ENCODE measurements at regions not wholly inside any gene's neighbourhood (a gene's known extent, or its start where the extent isn't known, plus 50 kb on each side); places are given as distances from the start of the nearest gene placed in this dataset.

GRCh38 chr5:56543441-56544388 lies 271.6 kb upstream of the MAP3K1 start:
- Histone ChIP-seq H3K4me3 (ENCODE audit: control insufficient read depth in 1 of 7, extremely low read depth in 1 of 7, insufficient read depth in 4 of 7, low read depth in 2 of 7, low read length in 6 of 7) (no peak overlapping the region), H3K27ac (ENCODE audit: insufficient read depth in 1 of 2, low read depth in 1 of 2, low read length in 2 of 2, poor library complexity in 1 of 2, severe bottlenecking in 2 of 2) (no peak overlapping the region), H3K9me3 (ENCODE audit: control extremely low read depth in 1 of 5, control insufficient read depth in 4 of 5, insufficient read depth in 2 of 5, low read depth in 1 of 5, low read length in 4 of 5) (no peaks in the 10 kb centered on the region), H3K36me3 (ENCODE audit: control insufficient read depth in 4 of 4, insufficient read depth in 4 of 4, low read length in 3 of 4) (no peaks in the 10 kb centered on the region), H3K27me3 (replicated peaks in 2 of 5; ENCODE audit: control insufficient read depth in 4 of 5, insufficient read depth in 5 of 5, low read length in 4 of 5) (no peaks in the 10 kb centered on the region), H3K4me1 (ENCODE audit: control extremely low read depth in 1 of 4, control insufficient read depth in 4 of 4, insufficient read depth in 4 of 4, low read length in 3 of 4) (no peaks in the 10 kb centered on the region)
- ChIA-PET POLR2A (interaction anchor here (0.6 kb wide), 1 partner anchor 29 kb away, joined by 4 read pairs; no protein-coding TSS in a partner anchor), CTCF (no interaction called here)
- no peak for DNase-seq
- 100% methylated on average over 2 of the region's 6 CpGs for WGBS (ENCODE audit: insufficient coverage)

GRCh38 chr5:56540266-56540665 lies 275.1 kb upstream of the MAP3K1 start:
- ChIA-PET CTCF (no interaction called here), POLR2A (no interaction called here)
- no peaks in the 10 kb centered on the region for H3K27me3 ChIP-seq (replicated peaks in 2 of 5; ENCODE audit: control insufficient read depth in 4 of 5, insufficient read depth in 5 of 5, low read length in 4 of 5)
- WGBS (ENCODE audit: insufficient coverage): 95% methylated on average over 2 of the region's 4 CpGs
- H3K27ac ChIP-seq (ENCODE audit: insufficient read depth in 1 of 2, low read depth in 1 of 2, low read length in 2 of 2, poor library complexity in 1 of 2, severe bottlenecking in 2 of 2): no peak overlapping the region
- DNase-seq: no peak
- H3K9me3 ChIP-seq (ENCODE audit: control extremely low read depth in 1 of 5, control insufficient read depth in 4 of 5, insufficient read depth in 2 of 5, low read depth in 1 of 5, low read length in 4 of 5): no peaks in the 10 kb centered on the region
- no peaks in the 10 kb centered on the region for H3K36me3 ChIP-seq (ENCODE audit: control insufficient read depth in 4 of 4, insufficient read depth in 4 of 4, low read length in 3 of 4)
- H3K4me1 ChIP-seq (ENCODE audit: control extremely low read depth in 1 of 4, control insufficient read depth in 4 of 4, insufficient read depth in 4 of 4, low read length in 3 of 4): no peaks in the 10 kb centered on the region
- H3K4me3 ChIP-seq (ENCODE audit: control insufficient read depth in 1 of 7, extremely low read depth in 1 of 7, insufficient read depth in 4 of 7, low read depth in 2 of 7, low read length in 6 of 7): no peak overlapping the region

- Histone ChIP-seq H3K9me3 (ENCODE audit: control extremely low read depth in 1 of 5, control insufficient read depth in 4 of 5, insufficient read depth in 2 of 5, low read depth in 1 of 5, low read length in 4 of 5) (no peaks in the 10 kb centered on the region), H3K27ac (ENCODE audit: insufficient read depth in 1 of 2, low read depth in 1 of 2, low read length in 2 of 2, poor library complexity in 1 of 2, severe bottlenecking in 2 of 2) (no peak overlapping the region), H3K27me3 (replicated peaks in 2 of 5; ENCODE audit: control insufficient read depth in 4 of 5, insufficient read depth in 5 of 5, low read length in 4 of 5) (no peaks in the 10 kb centered on the region), H3K4me3 (ENCODE audit: control insufficient read depth in 1 of 7, extremely low read depth in 1 of 7, insufficient read depth in 4 of 7, low read depth in 2 of 7, low read length in 6 of 7) (no peak overlapping the region), H3K4me1 (ENCODE audit: control extremely low read depth in 1 of 4, control insufficient read depth in 4 of 4, insufficient read depth in 4 of 4, low read length in 3 of 4) (no peaks in the 10 kb centered on the region), H3K36me3 (ENCODE audit: control insufficient read depth in 4 of 4, insufficient read depth in 4 of 4, low read length in 3 of 4) (no peaks in the 10 kb centered on the region)
- WGBS (ENCODE audit: insufficient coverage): 100% methylated on average over 1 of the region's 6 CpGs
- CTCF ChIA-PET: no interaction called here
- no peak for DNase-seq
- POLR2A ChIA-PET: no interaction called here
These were observed 276.8 kb upstream of the MAP3K1 start for GRCh38 chr5:56538580-56538979.

- ChIA-PET POLR2A (no interaction called here), CTCF (no interaction called here)
- H3K4me1 ChIP-seq (ENCODE audit: control extremely low read depth in 1 of 4, control insufficient read depth in 4 of 4, insufficient read depth in 4 of 4, low read length in 3 of 4): no peaks in the 10 kb centered on the region
- H3K27ac ChIP-seq (ENCODE audit: insufficient read depth in 1 of 2, low read depth in 1 of 2, low read length in 2 of 2, poor library complexity in 1 of 2, severe bottlenecking in 2 of 2): no peak overlapping the region
- H3K27me3 ChIP-seq (replicated peaks in 2 of 5; ENCODE audit: control insufficient read depth in 4 of 5, insufficient read depth in 5 of 5, low read length in 4 of 5): no peaks in the 10 kb centered on the region
- no peaks in the 10 kb centered on the region for H3K36me3 ChIP-seq (ENCODE audit: control insufficient read depth in 4 of 4, insufficient read depth in 4 of 4, low read length in 3 of 4)
- H3K4me3 ChIP-seq (ENCODE audit: control insufficient read depth in 1 of 7, extremely low read depth in 1 of 7, insufficient read depth in 4 of 7, low read depth in 2 of 7, low read length in 6 of 7): no peak overlapping the region
- no peak for DNase-seq
- 100% methylated on average over 1 of the region's 1 CpG for whole genome bisulfite sequencing (ENCODE audit: insufficient coverage)
- no peaks in the 10 kb centered on the region for H3K9me3 ChIP-seq (ENCODE audit: control extremely low read depth in 1 of 5, control insufficient read depth in 4 of 5, insufficient read depth in 2 of 5, low read depth in 1 of 5, low read length in 4 of 5)
These were observed 280.0 kb upstream of the MAP3K1 start for GRCh38 chr5:56535347-56535746.

- Histone ChIP-seq H3K4me1 (ENCODE audit: control extremely low read depth in 1 of 4, control insufficient read depth in 4 of 4, insufficient read depth in 4 of 4, low read length in 3 of 4) (no peaks in the 10 kb centered on the region), H3K36me3 (ENCODE audit: control insufficient read depth in 4 of 4, insufficient read depth in 4 of 4, low read length in 3 of 4) (no peaks in the 10 kb centered on the region), H3K9me3 (ENCODE audit: control extremely low read depth in 1 of 5, control insufficient read depth in 4 of 5, insufficient read depth in 2 of 5, low read depth in 1 of 5, low read length in 4 of 5) (no peaks in the 10 kb centered on the region), H3K4me3 (ENCODE audit: control insufficient read depth in 1 of 7, extremely low read depth in 1 of 7, insufficient read depth in 4 of 7, low read depth in 2 of 7, low read length in 6 of 7) (no peak overlapping the region), H3K27ac (ENCODE audit: insufficient read depth in 1 of 2, low read depth in 1 of 2, low read length in 2 of 2, poor library complexity in 1 of 2, severe bottlenecking in 2 of 2) (no peak overlapping the region), H3K27me3 (replicated peaks in 2 of 5; ENCODE audit: control insufficient read depth in 4 of 5, insufficient read depth in 5 of 5, low read length in 4 of 5) (no peaks in the 10 kb centered on the region)
- ChIA-PET CTCF (interaction anchor here (1.0 kb wide), 1 partner anchor 9 kb away, joined by 3 read pairs; no protein-coding TSS in a partner anchor), POLR2A (no interaction called here)
- DNase-seq: no peak
- WGBS (ENCODE audit: insufficient coverage): 98% methylated on average over 5 of the region's 6 CpGs
These were observed 281.1 kb upstream of the MAP3K1 start for GRCh38 chr5:56534102-56534829.

GRCh38 chr5:56532466-56532865 lies 282.9 kb upstream of the MAP3K1 start:
- POLR2A ChIA-PET: no interaction called here
- H3K4me3 ChIP-seq (ENCODE audit: control insufficient read depth in 1 of 7, extremely low read depth in 1 of 7, insufficient read depth in 4 of 7, low read depth in 2 of 7, low read length in 6 of 7): no peak overlapping the region
- no peaks in the 10 kb centered on the region for H3K36me3 ChIP-seq (ENCODE audit: control insufficient read depth in 4 of 4, insufficient read depth in 4 of 4, low read length in 3 of 4)
- no peak overlapping the region for H3K27ac ChIP-seq (ENCODE audit: insufficient read depth in 1 of 2, low read depth in 1 of 2, low read length in 2 of 2, poor library complexity in 1 of 2, severe bottlenecking in 2 of 2)
- H3K27me3 ChIP-seq (replicated peaks in 2 of 5; ENCODE audit: control insufficient read depth in 4 of 5, insufficient read depth in 5 of 5, low read length in 4 of 5): no peaks in the 10 kb centered on the region
- CTCF ChIA-PET: interaction anchor here (0.7 kb wide), 1 partner anchor 33 kb away, joined by 3 read pairs; no protein-coding TSS in a partner anchor
- WGBS (ENCODE audit: insufficient coverage): 60% methylated on average over 3 of the region's 3 CpGs
- no peak for DNase-seq
- H3K4me1 ChIP-seq (ENCODE audit: control extremely low read depth in 1 of 4, control insufficient read depth in 4 of 4, insufficient read depth in 4 of 4, low read length in 3 of 4): no peaks in the 10 kb centered on the region
- no peaks in the 10 kb centered on the region for H3K9me3 ChIP-seq (ENCODE audit: control extremely low read depth in 1 of 5, control insufficient read depth in 4 of 5, insufficient read depth in 2 of 5, low read depth in 1 of 5, low read length in 4 of 5)

- Histone ChIP-seq H3K27me3 (replicated peaks in 2 of 5; ENCODE audit: control insufficient read depth in 4 of 5, insufficient read depth in 5 of 5, low read length in 4 of 5) (no peaks in the 10 kb centered on the region), H3K9me3 (ENCODE audit: control extremely low read depth in 1 of 5, control insufficient read depth in 4 of 5, insufficient read depth in 2 of 5, low read depth in 1 of 5, low read length in 4 of 5) (no peaks in the 10 kb centered on the region), H3K4me3 (ENCODE audit: control insufficient read depth in 1 of 7, extremely low read depth in 1 of 7, insufficient read depth in 4 of 7, low read depth in 2 of 7, low read length in 6 of 7) (no peak overlapping the region), H3K4me1 (ENCODE audit: control extremely low read depth in 1 of 4, control insufficient read depth in 4 of 4, insufficient read depth in 4 of 4, low read length in 3 of 4) (no peaks in the 10 kb centered on the region), H3K27ac (ENCODE audit: insufficient read depth in 1 of 2, low read depth in 1 of 2, low read length in 2 of 2, poor library complexity in 1 of 2, severe bottlenecking in 2 of 2) (no peak overlapping the region), H3K36me3 (ENCODE audit: control insufficient read depth in 4 of 4, insufficient read depth in 4 of 4, low read length in 3 of 4) (no peaks in the 10 kb centered on the region)
- 91% methylated on average over 1 of the region's 2 CpGs for WGBS (ENCODE audit: insufficient coverage)
- CTCF ChIA-PET: interaction anchor here (1.2 kb wide), 1 partner anchor 15 kb away, joined by 3 read pairs; no protein-coding TSS in a partner anchor
- DNase-seq: no peak
- POLR2A ChIA-PET: no interaction called here
These were observed 284.7 kb upstream of the MAP3K1 start for GRCh38 chr5:56530626-56531138.
